DOHH2 (cell line): ENCODE measurements at regions not wholly inside any gene's neighbourhood (a gene's known extent, or its start where the extent isn't known, plus 50 kb on each side); places are given as distances from the start of the nearest gene placed in this dataset.

Source experiments
- H3F3A ChIP-seq: fragments of 200-600 bp; sonication (generic), shearing (Covaris generic); 2 replicates; pipeline ENCODE4 v1.6.0; 2016; ENCODE audit warnings: antibody characterized with exemption, mild to moderate bottlenecking; ENCODE audit not compliant: control insufficient read depth, insufficient read depth
- H3K27ac ChIP-seq: fragments of 200-600 bp; sonication (generic); 2 replicates; pipeline ENCODE4 v1.5.1; 2014; ENCODE audit warnings: low read depth, mild to moderate bottlenecking, low read length, moderate library complexity
- H3K27me3 ChIP-seq: fragments of 200-600 bp; sonication (generic); 2 replicates; pipeline ENCODE4 v1.6.1; 2014; ENCODE audit warnings: mild to moderate bottlenecking, low read length, mixed read lengths; ENCODE audit not compliant: control insufficient read depth
- H3K36me3 ChIP-seq: fragments of 200-600 bp; sonication (generic); 2 replicates; pipeline ENCODE4 v1.6.1; 2014; ENCODE audit warnings: mild to moderate bottlenecking, low read length, moderate library complexity, mixed read lengths; ENCODE audit not compliant: control insufficient read depth
- H3K4me1 ChIP-seq: fragments of 200-600 bp; sonication (generic); 2 replicates; pipeline ENCODE4 v1.6.1; 2014; ENCODE audit warnings: mild to moderate bottlenecking, low read length, mixed read lengths; ENCODE audit not compliant: control insufficient read depth
- H3K4me2 ChIP-seq: fragments of 200-600 bp; sonication (generic); 2 replicates; pipeline ENCODE4 v1.6.0; 2014; ENCODE audit warnings: mild to moderate bottlenecking, low read length, moderate library complexity
- H3K4me3 ChIP-seq: fragments of 200-600 bp; sonication (generic); 2 replicates; pipeline ENCODE4 v1.5.1; 2014; ENCODE audit warnings: mild to moderate bottlenecking, low read length, mixed read lengths
- H3K79me2 ChIP-seq: fragments of 200-600 bp; sonication (generic); 2 replicates; pipeline ENCODE4 v1.6.1; 2014; ENCODE audit warnings: mild to moderate bottlenecking, low read length, mixed read lengths; ENCODE audit not compliant: control insufficient read depth
- H3K9me2 ChIP-seq: fragments of 200-600 bp; sonication (generic); replicated peaks from 2 replicates; pipeline ENCODE4 v1.6.1; 2014; ENCODE audit warnings: mild to moderate bottlenecking, low read length, mixed read lengths; ENCODE audit not compliant: control insufficient read depth
- H3K9me3 ChIP-seq: fragments of 200-600 bp; sonication (generic); 2 replicates; pipeline ENCODE4 v1.6.1; 2014; ENCODE audit warnings: antibody characterized with exemption, low read length, mixed read lengths; ENCODE audit not compliant: control insufficient read depth, insufficient read depth
- H4K20me1 ChIP-seq: fragments of 200-600 bp; sonication (generic); 2 replicates; pipeline ENCODE4 v1.6.0; 2014; ENCODE audit warnings: low read depth, mild to moderate bottlenecking, antibody characterized with exemption, low read length, moderate library complexity; ENCODE audit not compliant: control insufficient read depth, insufficient read depth
- CTCF ChIP-seq: fragments of 200-600 bp; sonication (generic); IDR thresholded peaks from one replicate; pipeline ENCODE4 v1.5.1; 2014; ENCODE audit warnings: antibody characterized with exemption, mild to moderate bottlenecking, low read depth, low read length; ENCODE audit not compliant: poor library complexity, severe bottlenecking
- EZH2phosphoT487 ChIP-seq: fragments of 200-600 bp; sonication (generic); IDR thresholded peaks from 2 replicates; pipeline ENCODE4 v1.6.1; 2017; ENCODE audit warnings: borderline replicate concordance, mild to moderate bottlenecking, antibody characterized with exemption, low read length, moderate library complexity, mixed read lengths

- TF ChIP-seq CTCF (no peak), EZH2phosphoT487 (no peak)
- Histone ChIP-seq H3K36me3 (no peaks in the 10 kb centered on the region), H3K4me3 (no peak overlapping the region)
Measured at GRCh38 chr7:121669144-121669543, 203.8 kb upstream of the PTPRZ1 start.

GRCh38 chr7:121666306-121666705, 206.7 kb upstream of the PTPRZ1 start:
- Histone ChIP-seq H3K79me2 (no peaks in the 10 kb centered on the region), H3K4me1 (no peaks in the 10 kb centered on the region), H3F3A (no peaks in the 10 kb centered on the region), H4K20me1 (no peaks in the 10 kb centered on the region), H3K9me2 (no peaks in the 10 kb centered on the region), H3K36me3 (no peaks in the 10 kb centered on the region), H3K9me3 (no peaks in the 10 kb centered on the region), H3K27me3 (no peaks in the 10 kb centered on the region), H3K27ac (no peak overlapping the region), H3K4me2 (no peak overlapping the region), H3K4me3 (no peak overlapping the region)
- TF ChIP-seq EZH2phosphoT487 (no peak), CTCF (no peak)

More at GRCh38 chr7:121669144-121669543, 203.8 kb upstream of the PTPRZ1 start:
- H3K4me2 ChIP-seq = no peak overlapping the region
- no peak overlapping the region for H3K27ac ChIP-seq
- no peaks in the 10 kb centered on the region for H3K27me3 ChIP-seq
- no peaks in the 10 kb centered on the region for H3K79me2 ChIP-seq
- no peaks in the 10 kb centered on the region for H3K9me3 ChIP-seq
- no peaks in the 10 kb centered on the region for H3K4me1 ChIP-seq
- H3F3A ChIP-seq = no peaks in the 10 kb centered on the region
- H3K9me2 ChIP-seq = no peaks in the 10 kb centered on the region
- H4K20me1 ChIP-seq = no peaks in the 10 kb centered on the region

GRCh38 chr7:121643320-121643719, 229.6 kb upstream of the PTPRZ1 start:
- TF ChIP-seq CTCF (no peak), EZH2phosphoT487 (no peak)
- Histone ChIP-seq H3K36me3 (no peaks in the 10 kb centered on the region), H3K27ac (no peak overlapping the region), H3F3A (no peaks in the 10 kb centered on the region), H3K9me2 (no peaks in the 10 kb centered on the region), H3K4me1 (no peaks in the 10 kb centered on the region), H3K9me3 (no peaks in the 10 kb centered on the region), H3K27me3 (no peaks in the 10 kb centered on the region), H3K79me2 (no peaks in the 10 kb centered on the region), H4K20me1 (no peaks in the 10 kb centered on the region), H3K4me2 (no peak overlapping the region), H3K4me3 (no peak overlapping the region)

- no peaks in the 10 kb centered on the region for H3K9me3 ChIP-seq
- no peak overlapping the region for H3K4me3 ChIP-seq
- no peaks in the 10 kb centered on the region for H3K79me2 ChIP-seq
- no peak overlapping the region for H3K27ac ChIP-seq
- H3F3A ChIP-seq = no peaks in the 10 kb centered on the region
- no peaks in the 10 kb centered on the region for H3K4me1 ChIP-seq
- no peaks in the 10 kb centered on the region for H4K20me1 ChIP-seq
- TF ChIP-seq EZH2phosphoT487 (no peak), CTCF (no peak)
- no peak overlapping the region for H3K4me2 ChIP-seq
- H3K36me3 ChIP-seq = no peaks in the 10 kb centered on the region
- H3K27me3 ChIP-seq = no peaks in the 10 kb centered on the region
- no peaks in the 10 kb centered on the region for H3K9me2 ChIP-seq
Measured at GRCh38 chr7:121639705-121640104, 233.3 kb upstream of the PTPRZ1 start.
